Spleen (tissue), 7 donors: ENCODE measurements at regions not wholly inside any gene's neighbourhood (a gene's known extent, or its start where the extent isn't known, plus 50 kb on each side); places are given as distances from the start of the nearest gene placed in this dataset.

ENCODE experiments used
- CTCF ChIP-seq, 11 experiments: fragments of 200-600 bp in 7 of 11; fragments of 450-650 bp in 4 of 11; sonication (generic) in 4 of 11; IDR thresholded peaks in 8 of 11; conservative IDR thresholded peaks in 3 of 11; 1 replicate in 7 of 11; 2 replicates in 4 of 11; pipeline versions ENCODE4 v1.4.0 to v1.8.0; 2016 to 2021; ENCODE audit warnings: antibody characterized with exemption in 11 of 11, inconsistent platforms in 4 of 11, mild to moderate bottlenecking in 1 of 11
- POLR2A ChIP-seq, 3 donors: fragments of 450-650 bp; IDR thresholded peaks; one replicate each; pipeline ENCODE4 v1.5.1; 2017; ENCODE audit warnings: antibody characterized with exemption in 3 of 3, mild to moderate bottlenecking in 1 of 3
- POLR2AphosphoS5 ChIP-seq, 3 donors: sonication (generic); formaldehyde crosslinking; IDR thresholded peaks; one replicate each; pipeline ENCODE4 v1.5.1; 2017; ENCODE audit warnings: antibody characterized with exemption in 3 of 3
- donor health status: DM: no; HTN: no; CAD: no; lungs with moderate emphysema.
- donor health status: DM: no; HTN: no; CAD: no.
- donor health status: DM: no; HTN: no; CAD: no.

DNA sequence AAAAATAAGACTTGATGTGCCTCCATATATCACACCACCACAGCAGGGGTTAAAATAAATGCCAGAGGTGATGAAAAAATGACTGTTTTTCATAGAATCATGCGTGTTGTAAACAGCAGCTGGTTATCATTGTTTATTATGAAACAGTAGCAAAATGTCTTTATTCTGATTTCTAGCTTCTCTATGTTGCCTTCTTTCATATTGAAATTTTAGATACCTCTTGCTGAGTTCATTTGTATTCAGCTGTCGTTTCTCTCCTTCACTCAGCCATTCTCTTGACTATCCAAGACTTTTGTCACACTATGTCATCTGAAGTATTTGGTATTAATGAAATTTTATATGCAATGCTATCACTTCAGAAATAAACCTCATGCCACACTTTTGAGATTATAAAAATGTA is 465.0 kb downstream of the TAF11L14 start:
- TF ChIP-seq CTCF (IDR thresholded peaks at IDR 0.05 in 8 of 11, conservative IDR thresholded peaks at IDR 0.05 in 3 of 11): no peak
- no peak for TF ChIP-seq POLR2A (IDR thresholded peaks at IDR 0.05)
- no peak for TF ChIP-seq POLR2AphosphoS5 (IDR thresholded peaks at IDR 0.05)
